ENCODE measurements at regions not wholly inside any gene's neighbourhood (a gene's known extent, or its start where the extent isn't known, plus 50 kb on each side); places are given as distances from the start of the nearest gene placed in this dataset.
"Not testable (repeated sequence)": the region's sequence is repeated elsewhere in the genome, so short reads cannot be mapped to it uniquely, and the experiment has no call there.

DNA sequence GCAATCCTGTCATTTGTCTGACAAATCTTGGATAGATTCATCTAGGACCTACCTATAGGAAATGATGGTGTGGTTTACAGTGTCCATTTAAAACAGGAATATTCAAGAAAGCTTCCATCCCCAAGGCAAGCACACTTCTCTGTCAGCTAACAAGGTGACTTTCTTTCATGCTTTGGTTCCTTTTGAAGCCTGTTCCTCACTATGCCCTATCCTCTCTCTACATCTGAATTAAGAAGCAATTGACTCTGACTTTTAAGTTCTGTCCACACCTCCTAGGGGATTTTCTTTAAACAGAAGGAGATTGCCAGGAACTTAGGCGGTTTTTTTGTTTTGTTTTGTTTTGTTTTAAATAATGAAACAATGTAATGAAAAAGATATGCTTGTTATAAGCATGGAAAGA lies 1181.4 kb upstream of the TENM3 start:
- no peaks in the 10 kb centered on the region for H3K36me3 ChIP-seq (replicated peaks; ENCODE audit: control insufficient read depth, insufficient read depth, low read length)
- no peaks in the 10 kb centered on the region for H3K27me3 ChIP-seq (ENCODE audit: control insufficient read depth, insufficient read depth, low read length)
- peak; percentile 2 for DNase-seq
- H3K4me3 ChIP-seq (ENCODE audit: insufficient read depth, low read depth, low read length), result no peak overlapping the region

GRCh38 chr4:181063212-181063611 lies 1180.0 kb upstream of the TENM3 start:
- DNase-seq, result no peak
- H3K36me3 ChIP-seq (replicated peaks; ENCODE audit: control insufficient read depth, insufficient read depth, low read length), result no peaks in the 10 kb centered on the region
- H3K27me3 ChIP-seq (ENCODE audit: control insufficient read depth, insufficient read depth, low read length), result no peaks in the 10 kb centered on the region
- no peak overlapping the region for H3K4me3 ChIP-seq (ENCODE audit: insufficient read depth, low read depth, low read length)

DNA sequence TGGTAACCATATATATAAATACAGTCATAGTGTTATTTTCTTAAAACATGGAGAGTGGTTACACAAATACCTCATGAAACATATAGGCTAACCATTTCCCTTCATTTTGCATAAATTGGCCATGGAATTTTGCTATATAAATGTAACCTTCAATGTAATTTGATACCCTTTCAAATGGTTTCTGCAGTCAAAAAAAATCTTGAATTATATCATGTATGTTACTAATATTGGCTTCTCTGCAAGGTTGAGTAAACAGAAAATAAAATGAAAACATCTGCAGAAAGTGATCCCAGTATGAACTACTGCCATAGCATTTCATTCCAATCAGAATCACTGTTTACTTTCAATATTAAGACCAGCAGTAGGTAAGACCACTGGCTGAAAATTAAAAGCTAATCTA lies 1165.9 kb upstream of the TENM3 start:
- Histone ChIP-seq H3K4me3 (ENCODE audit: insufficient read depth, low read depth, low read length) (no peak overlapping the region), H3K36me3 (replicated peaks; ENCODE audit: control insufficient read depth, insufficient read depth, low read length) (no peaks in the 10 kb centered on the region), H3K27me3 (ENCODE audit: control insufficient read depth, insufficient read depth, low read length) (no peaks in the 10 kb centered on the region)
- DNase-seq, result no peak

DNA sequence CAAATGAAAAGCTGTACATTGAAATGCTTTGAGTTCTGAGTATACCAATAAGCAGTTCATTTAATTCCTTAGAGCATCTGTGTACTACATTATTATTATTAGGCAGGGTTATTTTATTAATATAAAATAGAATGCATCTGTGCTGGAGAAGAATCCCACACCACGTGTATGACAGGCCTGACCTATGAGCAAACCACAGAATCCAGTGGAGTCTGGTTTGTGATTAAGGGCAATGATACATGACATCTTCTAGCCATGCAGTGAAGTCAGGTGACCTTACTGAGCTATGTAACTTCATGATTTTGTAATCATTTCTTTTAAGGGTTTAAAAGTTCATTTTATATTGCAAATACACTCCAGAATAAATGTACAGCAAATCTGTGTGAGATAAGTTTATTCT lies 1165.0 kb upstream of the TENM3 start:
- Histone ChIP-seq H3K4me3 (ENCODE audit: insufficient read depth, low read depth, low read length) (no peak overlapping the region), H3K36me3 (replicated peaks; ENCODE audit: control insufficient read depth, insufficient read depth, low read length) (no peaks in the 10 kb centered on the region), H3K27me3 (ENCODE audit: control insufficient read depth, insufficient read depth, low read length) (no peaks in the 10 kb centered on the region)
- DNase-seq, result no peak

- H3K36me3 ChIP-seq (replicated peaks; ENCODE audit: control insufficient read depth, insufficient read depth, low read length), result no peaks in the 10 kb centered on the region
- no peak overlapping the region for H3K4me3 ChIP-seq (ENCODE audit: insufficient read depth, low read depth, low read length)
These were observed 1159.3 kb upstream of the TENM3 start for GRCh38 chr4:181083757-181084361.

GRCh38 chr4:181085557-181085956 lies 1157.6 kb upstream of the TENM3 start:
- H3K27me3 ChIP-seq (ENCODE audit: control insufficient read depth, insufficient read depth, low read length), result no peaks in the 10 kb centered on the region
- no peak for DNase-seq
- no peak overlapping the region for H3K4me3 ChIP-seq (ENCODE audit: insufficient read depth, low read depth, low read length)
- no peaks in the 10 kb centered on the region for H3K36me3 ChIP-seq (replicated peaks; ENCODE audit: control insufficient read depth, insufficient read depth, low read length)

More at GRCh38 chr4:181083757-181084361, 1159.3 kb upstream of the TENM3 start:
- no peaks in the 10 kb centered on the region for H3K27me3 ChIP-seq (ENCODE audit: control insufficient read depth, insufficient read depth, low read length)
- no peak for DNase-seq

- no peak overlapping the region for H3K4me3 ChIP-seq (ENCODE audit: insufficient read depth, low read depth, low read length)
- no peak for DNase-seq
- no peaks in the 10 kb centered on the region for H3K36me3 ChIP-seq (replicated peaks; ENCODE audit: control insufficient read depth, insufficient read depth, low read length)
- H3K27me3 ChIP-seq (ENCODE audit: control insufficient read depth, insufficient read depth, low read length), result no peaks in the 10 kb centered on the region
These were observed 1137.7 kb upstream of the TENM3 start for GRCh38 chr4:181105487-181105886.

GRCh38 chr4:181106398-181106797 lies 1136.8 kb upstream of the TENM3 start:
- Histone ChIP-seq H3K36me3 (replicated peaks; ENCODE audit: control insufficient read depth, insufficient read depth, low read length) (no peaks in the 10 kb centered on the region), H3K4me3 (ENCODE audit: insufficient read depth, low read depth, low read length) (no peak overlapping the region), H3K27me3 (ENCODE audit: control insufficient read depth, insufficient read depth, low read length) (no peaks in the 10 kb centered on the region)
- DNase-seq, result no peak

GRCh38 chr4:181108237-181108636 lies 1135.0 kb upstream of the TENM3 start:
- H3K36me3 ChIP-seq (replicated peaks; ENCODE audit: control insufficient read depth, insufficient read depth, low read length), result no peaks in the 10 kb centered on the region
- no peaks in the 10 kb centered on the region for H3K27me3 ChIP-seq (ENCODE audit: control insufficient read depth, insufficient read depth, low read length)
- DNase-seq, result no peak
- H3K4me3 ChIP-seq (ENCODE audit: insufficient read depth, low read depth, low read length), result no peak overlapping the region

DNA sequence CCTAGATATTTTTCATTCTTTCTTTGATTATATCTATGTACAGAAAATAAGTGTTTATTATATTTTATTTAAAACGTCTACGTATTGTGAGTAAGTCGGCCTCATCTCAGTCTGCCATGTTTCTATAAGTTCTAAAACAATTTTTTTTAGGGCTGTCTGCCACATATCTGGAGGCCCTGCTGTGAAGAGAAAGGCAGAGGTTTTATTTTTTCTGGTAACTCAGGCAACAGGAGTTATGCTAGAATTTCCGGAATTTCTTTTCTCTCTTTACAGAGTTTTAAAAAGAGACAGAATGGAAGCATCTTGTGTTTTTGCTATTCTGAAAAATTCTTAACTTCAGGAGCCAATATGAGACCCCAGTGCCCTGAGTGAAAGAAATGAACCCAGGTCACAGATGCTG lies 1124.0 kb upstream of the TENM3 start:
- no peak overlapping the region for H3K4me3 ChIP-seq (ENCODE audit: insufficient read depth, low read depth, low read length)
- H3K27me3 ChIP-seq (ENCODE audit: control insufficient read depth, insufficient read depth, low read length), result no peaks in the 10 kb centered on the region; the same call in 1 of the 2 replicates
- no peak for DNase-seq
- H3K36me3 ChIP-seq (replicated peaks; ENCODE audit: control insufficient read depth, insufficient read depth, low read length), result no peaks in the 10 kb centered on the region

- no peak overlapping the region for H3K4me3 ChIP-seq (ENCODE audit: insufficient read depth, low read depth, low read length)
These were observed 1121.5 kb upstream of the TENM3 start for GRCh38 chr4:181121733-181122132.

GRCh38 chr4:181127171-181127570 lies 1116.0 kb upstream of the TENM3 start:
- no peak for DNase-seq
- Histone ChIP-seq H3K27me3 (ENCODE audit: control insufficient read depth, insufficient read depth, low read length) (no peaks in the 10 kb centered on the region), H3K4me3 (ENCODE audit: insufficient read depth, low read depth, low read length) (no peak overlapping the region), H3K36me3 (replicated peaks; ENCODE audit: control insufficient read depth, insufficient read depth, low read length) (no peaks in the 10 kb centered on the region)

More at GRCh38 chr4:181121733-181122132, 1121.5 kb upstream of the TENM3 start:
- no peak for DNase-seq
- no peaks in the 10 kb centered on the region for H3K27me3 ChIP-seq (ENCODE audit: control insufficient read depth, insufficient read depth, low read length)
- no peaks in the 10 kb centered on the region for H3K36me3 ChIP-seq (replicated peaks; ENCODE audit: control insufficient read depth, insufficient read depth, low read length)

DNA sequence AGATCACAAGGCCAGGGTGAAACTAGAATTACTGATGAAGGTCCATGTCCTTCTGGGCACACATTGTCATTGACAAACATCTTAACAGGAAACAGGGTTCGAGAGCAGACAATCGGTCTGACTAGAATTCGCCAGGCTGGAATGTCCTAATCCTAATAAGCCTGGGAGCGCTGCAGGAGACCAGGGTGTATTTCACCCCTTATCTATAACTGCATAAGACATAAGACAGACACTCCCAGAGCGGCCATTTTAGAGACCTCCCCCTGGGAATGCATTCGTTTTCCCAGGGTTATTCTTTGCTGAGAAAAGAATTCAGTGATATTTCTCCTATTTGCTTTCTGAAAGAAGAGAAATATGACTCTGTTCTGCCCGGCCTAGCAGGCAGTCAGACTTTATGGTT lies 1112.9 kb upstream of the TENM3 start:
- H3K27me3 ChIP-seq (ENCODE audit: control insufficient read depth, insufficient read depth, low read length); H3K4me3 ChIP-seq (ENCODE audit: insufficient read depth, low read depth, low read length); H3K36me3 ChIP-seq (replicated peaks; ENCODE audit: control insufficient read depth, insufficient read depth, low read length); DNase-seq: not testable (repeated sequence)

GRCh38 chr4:181137351-181137750 lies 1105.9 kb upstream of the TENM3 start:
- Histone ChIP-seq H3K4me3 (ENCODE audit: insufficient read depth, low read depth, low read length) (no peak overlapping the region), H3K27me3 (ENCODE audit: control insufficient read depth, insufficient read depth, low read length) (no peaks in the 10 kb centered on the region)

DNA sequence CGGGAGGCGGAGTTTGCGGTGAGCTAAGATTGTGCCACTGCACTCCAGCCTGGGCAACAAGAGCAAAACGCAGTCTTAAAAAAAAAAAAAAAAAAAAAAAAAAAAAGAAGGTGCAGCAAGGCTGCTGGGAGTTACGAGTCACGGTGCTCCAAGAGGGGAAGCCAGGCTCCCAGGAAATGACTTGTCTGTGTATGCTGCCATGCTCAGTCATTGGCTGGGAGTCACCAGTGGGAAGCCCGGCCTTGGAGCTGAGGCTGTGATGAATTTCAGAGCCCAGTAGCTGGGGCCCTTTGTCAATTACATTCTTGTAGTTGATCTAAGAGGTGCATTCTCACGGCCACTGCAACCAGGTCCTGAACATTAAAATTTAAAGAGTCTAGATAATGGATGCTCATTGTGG lies 1105.1 kb upstream of the TENM3 start:
- no peak overlapping the region for H3K4me3 ChIP-seq (ENCODE audit: insufficient read depth, low read depth, low read length)

More at GRCh38 chr4:181137351-181137750, 1105.9 kb upstream of the TENM3 start:
- H3K36me3 ChIP-seq (replicated peaks; ENCODE audit: control insufficient read depth, insufficient read depth, low read length), result no peaks in the 10 kb centered on the region
- no peak for DNase-seq

DNA sequence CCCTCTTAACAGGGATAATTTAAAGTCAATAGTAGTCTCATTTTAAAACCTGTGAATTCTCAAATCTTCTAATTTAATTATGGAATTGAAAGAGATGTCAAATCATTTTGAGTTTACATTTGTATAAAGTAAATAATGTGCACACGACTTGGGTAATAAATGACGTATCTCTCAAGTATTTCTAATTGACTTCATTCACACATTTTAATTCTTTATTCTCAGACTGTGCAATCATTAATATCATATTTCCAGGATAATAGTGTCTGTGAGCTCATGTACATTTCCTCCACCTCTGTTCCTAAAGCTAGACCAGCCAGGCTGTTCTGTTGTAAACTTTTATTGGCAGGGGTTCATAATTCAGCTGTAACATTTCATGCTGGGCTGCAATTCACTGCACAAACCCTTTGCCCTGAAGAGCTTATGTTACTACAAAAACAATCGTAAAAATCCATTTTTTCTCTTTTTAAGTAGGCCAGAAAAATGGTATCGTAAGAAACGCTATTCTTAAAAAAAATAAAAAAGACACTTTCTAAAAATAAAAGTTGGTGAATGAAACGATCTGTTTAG lies 1103.1 kb upstream of the TENM3 start:
- no peak for DNase-seq
- Histone ChIP-seq H3K36me3 (replicated peaks; ENCODE audit: control insufficient read depth, insufficient read depth, low read length) (no peaks in the 10 kb centered on the region), H3K27me3 (ENCODE audit: control insufficient read depth, insufficient read depth, low read length) (no peaks in the 10 kb centered on the region), H3K4me3 (ENCODE audit: insufficient read depth, low read depth, low read length) (no peak overlapping the region)

More for the DNA sequence above, 1105.1 kb upstream of the TENM3 start:
- Histone ChIP-seq H3K36me3 (replicated peaks; ENCODE audit: control insufficient read depth, insufficient read depth, low read length) (no peaks in the 10 kb centered on the region), H3K27me3 (ENCODE audit: control insufficient read depth, insufficient read depth, low read length) (no peaks in the 10 kb centered on the region)
- no peak for DNase-seq

Data from H7 (cell line).